Hepatic stellate cell (primary cell): ENCODE measurements at regions not wholly inside any gene's neighbourhood (a gene's known extent, or its start where the extent isn't known, plus 50 kb on each side); places are given as distances from the start of the nearest gene placed in this dataset.
A peak's percentile ranks its signal among the peaks of the same experiment; 100 is the strongest.
"Not testable (repeated sequence)": the region's sequence is repeated elsewhere in the genome, so short reads cannot be mapped to it uniquely, and the experiment has no call there.

Source experiments
- DNase-seq: peaks from one replicate; pipeline ENCODE4 v3.0.0; 2011; ENCODE audit warnings: low spot score

GRCh38 chr13:65679240-65679639, 1550.9 kb downstream of the PCDH9 start:
- DNase-seq = no peak

GRCh38 chr13:65677906-65678305, 1552.2 kb downstream of the PCDH9 start:
- no peak for DNase-seq

GRCh38 chr13:65675383-65675782, 1554.8 kb downstream of the PCDH9 start:
- not testable (repeated sequence) for DNase-seq

- DNase-seq = no peak
Observed at GRCh38 chr13:65670014-65670625, 1560.0 kb downstream of the PCDH9 start.

GRCh38 chr13:65660731-65661130, 1569.4 kb downstream of the PCDH9 start:
- no peak for DNase-seq

- peak; percentile 1 for DNase-seq
Observed at GRCh38 chr13:65656740-65657329, 1573.3 kb downstream of the PCDH9 start.

- DNase-seq = no peak
Observed at GRCh38 chr13:65653613-65654012, 1576.5 kb downstream of the PCDH9 start.

- DNase-seq = no peak
Observed at GRCh38 chr13:65650321-65650720, 1579.8 kb downstream of the PCDH9 start.

GRCh38 chr13:65642996-65643395, 1587.1 kb downstream of the PCDH9 start:
- DNase-seq = no peak

GRCh38 chr13:65642301-65642700, 1587.8 kb downstream of the PCDH9 start:
- DNase-seq = no peak

- peak; percentile 2 for DNase-seq
Observed at GRCh38 chr13:65638572-65639168, 1591.5 kb downstream of the PCDH9 start.

GRCh38 chr13:65633806-65634205, 1596.3 kb downstream of the PCDH9 start:
- no peak for DNase-seq

- DNase-seq = no peak
Observed at GRCh38 chr13:65631078-65631477, 1599.1 kb downstream of the PCDH9 start.

GRCh38 chr13:65629926-65630325, 1600.2 kb downstream of the PCDH9 start:
- DNase-seq = no peak

- DNase-seq = no peak
Observed at GRCh38 chr13:65623148-65623547, 1607.0 kb downstream of the PCDH9 start.

- DNase-seq = no peak
Observed at GRCh38 chr13:65615506-65615905, 1614.6 kb downstream of the PCDH9 start.

- no peak for DNase-seq
Observed at GRCh38 chr13:65613004-65613403, 1617.1 kb downstream of the PCDH9 start.

GRCh38 chr13:65609350-65609749, 1620.8 kb downstream of the PCDH9 start:
- DNase-seq = no peak

- no peak for DNase-seq
Observed at GRCh38 chr13:65606622-65607021, 1623.5 kb downstream of the PCDH9 start.

GRCh38 chr13:65605396-65605795, 1624.7 kb downstream of the PCDH9 start:
- no peak for DNase-seq

- no peak for DNase-seq
Observed at GRCh38 chr13:65603160-65603559, 1627.0 kb downstream of the PCDH9 start.

GRCh38 chr13:65601855-65602254, 1628.3 kb downstream of the PCDH9 start:
- no peak for DNase-seq

GRCh38 chr13:65600702-65601101, 1629.4 kb downstream of the PCDH9 start:
- no peak for DNase-seq
